ENCODE measurements at regions not wholly inside any gene's neighbourhood (a gene's known extent, or its start where the extent isn't known, plus 50 kb on each side); places are given as distances from the start of the nearest gene placed in this dataset.

GRCh38 chr11:92536883-92537282 lies 312.3 kb downstream of the FAT3 start:
- TF ChIP-seq CTCF (IDR thresholded peaks at IDR 0.05; ENCODE audit: insufficient read depth, low read length, poor library complexity, severe bottlenecking) (no peak), EZH2phosphoT487 (conservative IDR thresholded peaks at IDR 0.05; ENCODE audit: low read length) (no peak)
- H3K9me2 ChIP-seq (replicated peaks; ENCODE audit: insufficient read depth, low read length): no peaks in the 10 kb centered on the region
- no peaks in the 10 kb centered on the region for H3K79me2 ChIP-seq (ENCODE audit: insufficient read depth, low read length)
- no peak overlapping the region for H2AFZ ChIP-seq (ENCODE audit: low read depth, low read length, severe bottlenecking)
- H3K36me3 ChIP-seq (ENCODE audit: low read length): no peaks in the 10 kb centered on the region
- H3F3A ChIP-seq (ENCODE audit: insufficient read depth): no peaks in the 10 kb centered on the region
- H3K4me2 ChIP-seq (ENCODE audit: low read depth, low read length, poor library complexity, severe bottlenecking): no peak overlapping the region
- H3K27ac ChIP-seq (ENCODE audit: low read depth, low read length): no peak overlapping the region
- H3K27me3 ChIP-seq (ENCODE audit: low read length): no peaks in the 10 kb centered on the region
- H3K9me3 ChIP-seq (ENCODE audit: insufficient read depth, low read length): no peaks in the 10 kb centered on the region
- H4K20me1 ChIP-seq (ENCODE audit: low read depth, low read length): no peaks in the 10 kb centered on the region
- no peak overlapping the region for H3K9ac ChIP-seq (ENCODE audit: low read length)
- no peak overlapping the region for H3K4me3 ChIP-seq (ENCODE audit: insufficient read depth, low read length, poor library complexity, severe bottlenecking)

GRCh38 chr11:92540096-92540495 lies 315.5 kb downstream of the FAT3 start:
- no peaks in the 10 kb centered on the region for H4K20me1 ChIP-seq (ENCODE audit: low read depth, low read length)
- H3K36me3 ChIP-seq (ENCODE audit: low read length): no peaks in the 10 kb centered on the region
- H3F3A ChIP-seq (ENCODE audit: insufficient read depth): no peaks in the 10 kb centered on the region
- TF ChIP-seq EZH2phosphoT487 (conservative IDR thresholded peaks at IDR 0.05; ENCODE audit: low read length) (no peak), CTCF (IDR thresholded peaks at IDR 0.05; ENCODE audit: insufficient read depth, low read length, poor library complexity, severe bottlenecking) (no peak)
- no peaks in the 10 kb centered on the region for H3K9me3 ChIP-seq (ENCODE audit: insufficient read depth, low read length)
- no peak overlapping the region for H3K9ac ChIP-seq (ENCODE audit: low read length)
- H3K4me3 ChIP-seq (ENCODE audit: insufficient read depth, low read length, poor library complexity, severe bottlenecking): no peak overlapping the region
- no peak overlapping the region for H2AFZ ChIP-seq (ENCODE audit: low read depth, low read length, severe bottlenecking)
- H3K4me2 ChIP-seq (ENCODE audit: low read depth, low read length, poor library complexity, severe bottlenecking): no peak overlapping the region
- H3K9me2 ChIP-seq (replicated peaks; ENCODE audit: insufficient read depth, low read length): no peaks in the 10 kb centered on the region
- H3K79me2 ChIP-seq (ENCODE audit: insufficient read depth, low read length): no peaks in the 10 kb centered on the region
- H3K27me3 ChIP-seq (ENCODE audit: low read length): no peaks in the 10 kb centered on the region
- no peak overlapping the region for H3K27ac ChIP-seq (ENCODE audit: low read depth, low read length)

GRCh38 chr11:92545906-92546471 lies 321.4 kb downstream of the FAT3 start:
- H3K4me3 ChIP-seq (ENCODE audit: insufficient read depth, low read length, poor library complexity, severe bottlenecking): no peak overlapping the region
- no peaks in the 10 kb centered on the region for H3K9me2 ChIP-seq (replicated peaks; ENCODE audit: insufficient read depth, low read length)
- H3K9ac ChIP-seq (ENCODE audit: low read length): no peak overlapping the region
- H3K79me2 ChIP-seq (ENCODE audit: insufficient read depth, low read length): no peaks in the 10 kb centered on the region
- H3K27ac ChIP-seq (ENCODE audit: low read depth, low read length): no peak overlapping the region
- no peaks in the 10 kb centered on the region for H3K36me3 ChIP-seq (ENCODE audit: low read length)
- H3K4me2 ChIP-seq (ENCODE audit: low read depth, low read length, poor library complexity, severe bottlenecking): no peak overlapping the region
- H3K27me3 ChIP-seq (ENCODE audit: low read length): no peaks in the 10 kb centered on the region
- TF ChIP-seq CTCF (IDR thresholded peaks at IDR 0.05; ENCODE audit: insufficient read depth, low read length, poor library complexity, severe bottlenecking) (no peak), EZH2phosphoT487 (conservative IDR thresholded peaks at IDR 0.05; ENCODE audit: low read length) (no peak)
- H4K20me1 ChIP-seq (ENCODE audit: low read depth, low read length): no peaks in the 10 kb centered on the region
- no peaks in the 10 kb centered on the region for H3F3A ChIP-seq (ENCODE audit: insufficient read depth)
- H3K9me3 ChIP-seq (ENCODE audit: insufficient read depth, low read length): no peaks in the 10 kb centered on the region
- no peak overlapping the region for H2AFZ ChIP-seq (ENCODE audit: low read depth, low read length, severe bottlenecking)

All from SU-DHL-6 (cell line).